ENCODE measurements at regions not wholly inside any gene's neighbourhood (a gene's known extent, or its start where the extent isn't known, plus 50 kb on each side); places are given as distances from the start of the nearest gene placed in this dataset.

DNA sequence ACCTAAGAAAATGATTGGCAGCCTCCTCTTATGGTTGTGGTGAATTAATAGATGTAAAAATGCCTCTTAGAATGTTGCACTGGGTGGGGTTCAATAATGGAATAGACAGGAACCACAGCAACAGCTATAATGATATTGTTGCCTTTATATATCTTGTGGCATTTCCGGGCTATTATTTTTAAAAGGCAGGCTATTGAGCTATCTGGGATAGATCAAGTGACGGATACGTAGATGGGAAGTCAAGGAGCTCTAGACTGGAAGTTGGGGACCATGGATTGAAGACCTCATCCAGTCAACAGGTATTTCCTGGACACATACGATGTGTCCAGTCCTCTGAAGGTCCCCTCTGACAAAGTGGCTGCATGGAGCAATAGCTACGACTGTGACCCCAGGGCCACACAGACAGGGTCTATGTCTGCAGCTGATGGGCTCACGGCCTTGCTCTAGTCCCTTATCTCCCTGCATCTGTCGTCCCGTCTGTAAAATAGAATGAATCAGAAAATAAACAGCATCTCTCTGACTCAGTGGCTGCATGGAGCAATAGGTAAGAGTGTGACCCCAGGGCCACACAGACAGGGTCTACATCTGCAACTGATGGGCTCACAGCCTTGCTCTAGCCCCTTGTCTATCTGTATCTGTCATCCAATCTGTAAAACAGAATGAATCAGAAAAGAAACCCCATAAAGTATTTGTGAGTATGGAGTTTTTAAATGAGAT lies 117.7 kb upstream of the FOXF1 start:
- DNase-seq (ENCODE audit: low spot score) (no peak), FAIRE-seq (no peak)

DNA sequence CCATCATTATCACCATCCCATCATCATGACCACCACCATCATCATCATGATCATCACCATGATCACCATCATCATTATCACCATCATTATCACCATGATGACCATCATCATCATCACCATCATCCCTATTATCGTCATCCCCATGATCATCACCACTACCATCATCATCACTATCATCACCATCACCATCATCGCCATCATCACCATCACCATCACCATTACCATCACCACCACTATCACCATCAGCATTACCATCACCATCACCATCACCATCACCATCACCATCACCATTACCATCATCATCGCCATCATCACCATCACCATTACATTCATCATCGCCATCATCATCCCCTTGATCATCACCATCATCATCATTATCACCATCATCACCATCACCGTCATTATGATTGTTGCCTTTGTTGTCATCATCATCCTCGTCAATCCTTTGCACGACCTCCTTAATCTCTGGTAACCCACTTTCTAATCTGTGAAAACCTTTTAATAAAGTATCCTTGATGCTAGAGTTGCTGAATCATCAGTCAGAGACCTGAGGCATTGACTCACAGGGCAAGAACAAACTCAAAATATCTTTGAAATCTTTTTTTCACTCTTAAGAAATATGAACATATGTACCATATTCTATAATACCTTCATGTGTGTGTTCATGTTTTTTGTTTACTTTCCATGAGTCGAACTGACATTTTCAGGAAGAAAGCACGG lies 116.3 kb upstream of the FOXF1 start:
- peak; percentile 96 for FAIRE-seq

DNA sequence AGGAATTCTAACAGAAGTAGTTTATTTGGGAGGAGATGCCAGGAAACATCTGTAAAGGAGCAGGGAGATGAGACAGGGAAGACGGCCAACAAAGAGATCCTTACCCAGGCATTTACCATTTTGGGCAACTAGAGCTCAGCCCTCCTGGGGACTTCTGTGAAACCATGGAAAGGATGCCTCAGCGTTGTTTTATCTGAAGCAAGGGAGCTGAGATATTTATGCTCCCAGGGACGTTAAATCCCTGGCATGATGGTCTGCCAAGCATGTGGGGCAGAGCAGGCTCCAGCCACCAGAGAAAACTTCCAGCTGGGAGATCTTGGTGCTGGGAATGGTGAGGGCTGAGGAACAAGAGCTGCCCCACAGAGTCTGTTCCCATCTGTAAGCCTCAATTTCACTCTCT lies 114.8 kb upstream of the FOXF1 start:
- FAIRE-seq (no peak), DNase-seq (ENCODE audit: low spot score) (no peak)

More for the DNA sequence above, 116.3 kb upstream of the FOXF1 start:
- DNase-seq (ENCODE audit: low spot score): no peak

DNA sequence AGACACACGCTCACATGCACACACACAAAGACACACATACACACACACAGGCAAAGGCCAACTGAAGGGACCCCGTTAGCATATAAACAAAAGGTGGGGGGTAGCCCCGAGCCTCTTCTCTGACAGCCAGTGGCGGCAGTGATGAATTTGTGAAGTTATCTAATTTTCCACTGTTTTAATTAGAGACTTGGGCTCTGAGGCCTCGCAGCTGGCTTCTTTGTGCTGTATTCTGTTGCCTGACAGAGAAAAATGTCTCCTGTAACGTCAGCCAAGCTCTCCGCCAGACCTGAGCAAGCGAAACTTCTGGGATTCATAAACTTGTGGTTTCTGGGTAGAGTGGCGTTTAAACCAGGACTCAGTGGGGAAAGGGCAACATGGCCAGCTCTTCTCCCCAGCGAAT lies 113.9 kb upstream of the FOXF1 start:
- FAIRE-seq (no peak), DNase-seq (ENCODE audit: low spot score) (peak; percentile 35)

DNA sequence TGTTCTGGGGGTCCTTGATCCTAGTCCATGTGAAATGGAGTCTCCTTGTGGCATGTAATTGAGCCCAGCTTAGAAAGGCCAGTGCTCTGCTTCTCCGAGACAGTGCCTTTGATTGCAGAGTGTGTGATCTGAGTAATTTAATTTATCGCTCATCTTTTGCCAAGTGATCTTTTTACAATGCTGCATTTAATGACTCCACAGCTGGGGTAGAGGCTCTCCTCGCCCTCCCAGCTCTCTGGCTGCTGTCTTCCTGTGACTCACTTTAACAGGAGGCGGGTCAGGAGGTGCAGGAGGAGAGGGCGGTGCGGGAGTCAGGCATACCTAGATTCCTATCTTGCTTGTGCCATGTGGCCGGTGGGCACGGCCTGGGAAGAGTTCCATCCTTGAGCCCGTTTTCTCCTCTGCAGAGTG lies 113.4 kb upstream of the FOXF1 start:
- DNase-seq (ENCODE audit: low spot score): peak; percentile 83
- peak; percentile 76 for FAIRE-seq

DNA sequence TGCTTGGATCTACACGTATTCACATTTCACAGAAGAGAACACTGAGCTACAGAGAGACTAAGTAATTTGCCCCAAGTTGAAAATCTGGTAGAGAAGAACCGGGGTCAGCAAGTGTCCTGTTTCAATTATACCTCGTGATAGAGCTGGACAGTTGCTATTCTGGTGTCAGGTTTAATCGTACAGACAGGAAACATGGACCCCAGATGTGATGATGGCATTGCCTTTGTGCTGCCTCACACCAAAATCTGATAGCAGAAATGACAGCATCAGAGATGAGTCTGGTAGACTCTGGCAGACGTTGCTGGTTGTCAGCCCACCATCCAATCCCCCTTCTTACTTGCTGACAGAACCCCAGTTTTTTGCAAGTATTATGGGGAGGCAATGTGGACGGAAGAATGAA lies 112.1 kb upstream of the FOXF1 start:
- FAIRE-seq: no peak
- DNase-seq (ENCODE audit: low spot score): no peak

DNA sequence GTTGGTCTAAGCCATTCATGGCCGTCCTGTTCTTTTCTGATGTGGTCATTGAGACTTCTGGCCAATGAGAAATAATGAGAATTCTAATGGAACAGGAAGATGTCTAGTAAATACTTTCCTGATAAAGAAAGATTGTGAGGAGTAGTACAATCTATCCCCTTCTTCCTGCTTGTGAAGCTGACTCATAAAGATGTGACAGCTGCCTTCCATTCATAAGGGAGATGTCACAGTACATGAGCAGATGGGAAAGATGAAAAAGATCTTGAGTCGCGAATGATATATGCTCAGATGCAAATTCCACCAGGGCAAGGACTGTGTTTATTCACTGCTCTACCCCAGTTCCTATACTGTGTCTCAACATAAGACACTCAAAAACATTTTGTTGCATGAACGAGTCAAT lies 111.7 kb upstream of the FOXF1 start:
- FAIRE-seq: no peak
- DNase-seq (ENCODE audit: low spot score): no peak

DNA sequence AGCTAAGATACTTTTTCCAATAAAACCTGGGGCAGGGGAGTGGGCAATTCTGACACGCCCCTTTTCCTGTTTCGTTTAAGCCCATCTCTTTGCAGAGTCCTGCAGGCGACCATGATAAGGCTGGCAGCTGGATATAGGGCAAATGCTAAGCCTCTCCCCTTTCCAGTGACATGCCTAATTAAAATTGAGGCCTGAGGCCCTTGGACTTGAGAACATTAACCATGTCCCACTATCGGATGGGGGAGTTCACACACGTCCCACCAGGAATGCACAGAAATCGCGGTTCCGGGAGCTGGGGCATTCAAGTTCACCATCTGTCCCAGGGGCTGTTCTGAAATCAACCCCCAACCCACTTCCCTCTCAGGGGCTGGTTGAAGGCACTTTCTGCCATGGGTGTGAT lies 109.2 kb upstream of the FOXF1 start:
- no peak for FAIRE-seq

DNA sequence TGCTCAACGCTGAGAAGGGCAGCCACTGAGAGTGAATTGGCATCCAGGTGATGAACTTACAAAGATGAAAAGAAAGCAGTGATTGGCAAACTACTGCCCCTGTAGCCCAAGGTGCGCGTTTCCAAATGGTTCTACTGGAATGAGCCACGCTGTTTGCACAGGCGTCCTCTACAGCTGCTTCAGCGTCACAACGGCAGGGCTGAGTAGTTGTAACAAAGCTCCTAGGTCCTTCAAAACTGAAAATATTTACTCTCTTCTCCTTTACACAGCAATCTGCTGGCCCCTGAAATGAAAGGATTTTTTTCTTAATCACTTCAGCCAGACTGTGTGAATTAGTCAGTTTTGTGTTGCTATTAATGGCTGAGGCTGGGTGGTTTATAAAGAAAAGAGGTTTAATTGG lies 107.2 kb upstream of the FOXF1 start:
- DNase-seq (ENCODE audit: low spot score): no peak
- FAIRE-seq: no peak

More for the DNA sequence above, 109.2 kb upstream of the FOXF1 start:
- DNase-seq (ENCODE audit: low spot score): no peak

DNA sequence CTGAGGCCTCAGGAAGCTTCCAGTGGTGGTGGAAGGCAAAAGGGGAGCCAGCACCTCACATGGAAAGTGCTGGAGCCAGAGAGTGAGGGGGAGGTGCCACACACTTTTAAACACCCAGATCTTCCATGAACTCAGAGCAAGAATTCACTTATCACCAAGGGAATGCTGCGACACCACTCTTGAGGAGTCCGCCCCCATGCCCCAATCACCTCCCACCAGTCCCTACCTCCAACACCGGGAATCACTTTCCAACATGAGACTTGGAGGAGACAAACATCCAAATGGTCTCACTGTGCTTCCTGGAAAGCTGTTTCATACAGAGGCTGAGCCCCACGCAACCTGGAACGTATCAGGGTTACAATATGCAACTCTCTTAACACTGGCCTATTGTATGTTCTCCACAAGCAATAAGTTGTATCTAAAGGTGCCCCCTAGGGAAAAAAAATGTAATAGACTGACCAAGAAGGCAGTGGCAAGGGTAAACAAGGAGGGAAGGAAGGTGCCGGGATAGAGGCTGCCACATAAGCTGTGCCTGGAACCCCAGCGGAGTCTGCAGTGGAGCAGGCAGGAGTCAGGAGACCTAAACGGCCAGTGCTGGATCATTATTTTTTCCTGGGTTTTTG lies 106.7 kb upstream of the FOXF1 start:
- FAIRE-seq (no peak), DNase-seq (ENCODE audit: low spot score) (no peak)

DNA sequence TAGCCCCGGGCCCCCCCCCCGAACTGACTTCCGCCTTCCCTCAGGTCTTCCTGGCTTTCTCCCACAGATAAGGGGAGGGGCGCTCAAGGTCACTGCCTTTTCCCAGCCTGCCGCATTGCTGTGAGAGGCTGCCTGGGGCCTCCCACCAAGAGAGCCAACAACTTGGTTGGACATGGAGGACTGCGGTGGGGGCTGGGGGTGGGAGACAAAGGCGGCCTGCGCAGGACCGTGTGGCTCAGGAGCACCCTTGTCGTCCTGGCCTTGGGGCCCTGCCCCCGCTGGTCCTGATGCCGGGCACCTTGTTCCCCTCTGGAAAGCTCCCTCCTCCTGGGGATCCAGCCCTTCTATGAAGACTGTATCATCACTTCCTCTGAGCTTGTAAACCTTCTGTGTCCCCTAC lies 105.6 kb upstream of the FOXF1 start:
- FAIRE-seq (no peak), DNase-seq (ENCODE audit: low spot score) (no peak)

DNA sequence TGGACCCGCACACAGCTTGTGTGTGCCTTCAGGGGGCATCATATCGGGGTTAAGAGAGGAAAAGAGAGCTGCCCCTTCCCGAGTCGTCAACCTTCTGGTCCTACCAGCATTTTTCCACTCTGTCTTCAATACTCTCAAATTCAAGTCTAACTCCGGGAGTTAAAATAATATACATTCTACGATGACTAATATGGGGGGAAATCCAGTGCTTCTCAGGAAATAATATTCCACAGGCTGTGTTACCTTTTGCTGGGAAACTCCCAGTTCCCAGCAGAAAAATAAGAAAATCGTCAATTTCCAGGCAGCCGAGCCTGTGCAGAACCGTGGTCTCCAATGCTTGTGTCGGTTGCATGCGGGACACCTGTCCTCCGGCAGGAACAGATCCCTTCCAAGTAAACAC lies 105.0 kb upstream of the FOXF1 start:
- no peak for DNase-seq (ENCODE audit: low spot score)
- no peak for FAIRE-seq

DNA sequence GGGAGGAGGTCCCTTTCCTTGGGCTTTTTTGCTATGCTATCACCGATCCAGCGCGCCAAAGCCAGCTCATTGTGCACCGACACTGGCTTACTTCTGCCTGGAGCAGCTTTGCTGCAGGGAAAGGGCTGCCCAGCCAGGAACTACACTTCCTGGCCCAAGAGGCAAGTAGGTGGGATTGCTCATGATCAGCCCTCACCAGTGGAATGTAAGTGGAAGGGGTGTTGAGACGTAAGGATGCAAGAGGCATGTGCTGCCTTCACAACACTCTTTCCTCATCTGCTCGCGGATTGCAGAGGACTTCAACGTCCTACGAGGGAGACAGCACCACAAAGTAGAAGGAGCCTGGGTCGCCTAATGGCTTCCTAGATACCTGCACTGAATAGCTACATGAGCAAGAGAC lies 104.3 kb upstream of the FOXF1 start:
- DNase-seq (ENCODE audit: low spot score) (no peak), FAIRE-seq (no peak)

DNA sequence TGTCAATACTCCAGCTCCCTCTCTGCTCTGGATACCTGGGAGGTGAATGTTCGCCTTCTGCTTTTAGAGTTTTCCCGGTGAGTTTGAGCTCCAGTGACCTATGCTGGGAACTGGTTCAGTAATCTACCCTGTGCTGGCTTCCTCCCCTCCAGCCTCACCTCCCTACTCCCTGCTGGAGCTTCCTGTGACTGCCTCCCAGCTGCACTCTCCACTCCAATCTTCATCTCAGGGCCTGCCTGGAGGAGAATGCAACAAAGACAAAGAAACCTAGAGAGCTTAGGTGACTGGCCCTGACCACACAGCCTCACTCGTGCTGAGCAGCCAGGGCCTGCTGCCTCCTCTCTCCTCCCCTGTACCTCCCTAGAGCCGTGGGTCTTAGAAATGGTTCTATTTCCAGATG lies 101.6 kb upstream of the FOXF1 start:
- DNase-seq (ENCODE audit: low spot score) (no peak), FAIRE-seq (no peak)

DNA sequence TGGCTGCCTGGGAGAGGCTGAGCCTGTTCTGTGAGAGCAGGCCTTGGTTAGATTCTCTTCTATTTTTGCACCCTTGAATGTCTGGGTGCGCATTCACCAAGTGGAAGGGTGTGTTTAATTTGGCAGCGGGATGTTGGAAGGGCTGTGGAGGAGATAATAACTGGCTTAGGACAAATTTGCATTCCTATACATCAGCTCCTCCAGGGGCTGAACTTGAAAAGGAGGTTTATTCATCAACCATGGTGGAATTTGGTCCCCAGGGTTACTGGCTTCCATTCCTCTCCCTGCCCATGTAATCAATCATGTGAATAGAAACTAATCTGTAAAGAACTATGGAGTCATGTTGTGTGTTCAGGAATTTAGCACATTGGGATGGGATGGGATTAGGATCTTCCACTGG lies 100.2 kb upstream of the FOXF1 start:
- FAIRE-seq (no peak), DNase-seq (ENCODE audit: low spot score) (no peak)

DNA sequence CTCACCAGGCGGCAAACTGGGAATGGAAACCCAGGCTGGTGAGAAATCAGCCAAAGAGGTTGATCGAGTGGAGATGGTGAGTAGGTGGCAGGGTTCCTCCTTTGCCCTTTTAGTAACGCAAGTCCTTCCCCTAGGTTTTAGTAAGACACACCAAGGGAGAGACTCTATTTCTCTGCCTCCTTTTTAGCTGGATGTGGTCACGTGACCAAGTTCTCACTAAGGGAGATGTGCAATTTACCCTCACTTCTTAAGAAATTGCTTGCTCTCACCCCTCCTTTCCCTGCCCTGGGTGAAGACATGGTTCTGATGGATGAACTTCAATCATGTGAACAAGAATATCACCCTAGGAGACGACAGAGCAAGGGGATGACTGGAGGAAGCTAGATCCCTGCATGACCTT lies 99.8 kb upstream of the FOXF1 start:
- DNase-seq (ENCODE audit: low spot score) (no peak), FAIRE-seq (no peak)

DNA sequence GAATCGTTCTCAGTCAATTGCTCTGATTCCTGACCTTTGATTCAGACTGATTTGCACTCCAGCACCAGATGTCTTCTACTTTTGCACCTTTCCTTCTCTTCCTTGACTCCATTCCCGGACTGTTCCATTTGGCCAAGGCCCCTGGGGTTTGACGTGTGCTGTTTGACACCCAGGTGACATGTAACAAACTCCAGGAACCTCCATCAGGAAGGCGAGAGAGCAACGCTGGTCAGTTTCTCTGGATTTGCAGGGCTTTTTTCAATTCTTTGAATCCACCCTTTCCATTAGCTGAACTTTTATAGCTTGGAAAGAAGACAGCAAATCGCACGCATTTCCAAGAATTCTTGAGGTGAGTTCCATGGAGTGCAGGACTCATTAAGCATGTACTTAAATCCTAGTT lies 98.4 kb upstream of the FOXF1 start:
- DNase-seq (ENCODE audit: low spot score): no peak
- FAIRE-seq: no peak

DNA sequence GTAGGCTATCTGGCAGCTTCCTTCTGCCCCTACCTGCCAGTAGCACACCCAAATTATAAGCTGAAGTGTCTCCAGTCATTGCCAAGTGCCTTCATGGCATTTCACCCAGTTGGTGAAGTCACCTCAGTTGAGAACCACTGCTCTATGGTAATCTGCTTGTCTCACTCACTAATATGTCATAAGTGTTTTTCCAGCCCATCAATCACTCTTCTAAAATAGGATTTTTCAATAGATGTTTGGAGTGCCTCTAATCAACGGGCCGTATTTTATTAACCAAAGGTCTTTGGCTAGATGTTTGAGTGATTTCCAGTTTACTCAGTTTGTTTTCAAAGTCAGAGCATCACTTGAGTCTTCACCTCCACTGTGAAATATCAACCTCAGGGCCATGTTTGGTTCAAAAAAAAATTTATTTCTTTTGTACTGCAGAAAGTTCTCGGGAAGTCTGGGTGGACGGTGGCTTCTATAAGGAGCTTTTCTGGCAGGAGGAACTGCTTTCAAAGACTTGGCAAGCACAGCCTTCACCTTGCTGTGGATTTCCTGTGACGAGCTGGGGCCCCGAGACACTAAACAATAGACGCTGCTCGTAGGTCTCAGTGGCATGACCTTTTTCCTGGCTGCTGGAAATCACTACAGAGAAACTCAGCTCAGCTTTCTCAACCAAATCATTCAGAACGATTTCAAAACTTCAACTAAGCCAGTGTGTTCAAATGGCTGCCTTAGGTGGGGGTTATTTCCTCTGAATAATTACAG lies 95.2 kb upstream of the FOXF1 start:
- FAIRE-seq (no peak), DNase-seq (ENCODE audit: low spot score) (no peak)

DNA sequence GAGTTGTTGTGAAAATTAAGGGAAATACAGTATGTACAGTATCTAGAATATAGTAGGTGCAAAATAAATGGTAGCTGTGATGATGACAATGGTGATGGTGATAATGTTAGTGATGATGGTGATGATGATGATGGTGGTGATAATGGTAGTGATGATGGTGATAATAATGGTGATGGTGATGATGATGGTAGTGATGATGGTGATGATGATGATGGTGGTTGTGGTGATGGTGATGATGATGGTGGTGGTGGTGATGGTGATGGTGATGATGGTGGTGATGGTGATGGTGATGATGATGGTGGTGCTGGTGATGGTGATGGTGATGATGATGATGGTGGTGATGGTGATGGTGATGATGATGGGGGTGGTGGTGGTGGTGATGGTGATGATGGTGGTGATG lies 91.3 kb upstream of the FOXF1 start:
- DNase-seq (ENCODE audit: low spot score): no peak
- no peak for FAIRE-seq

DNA sequence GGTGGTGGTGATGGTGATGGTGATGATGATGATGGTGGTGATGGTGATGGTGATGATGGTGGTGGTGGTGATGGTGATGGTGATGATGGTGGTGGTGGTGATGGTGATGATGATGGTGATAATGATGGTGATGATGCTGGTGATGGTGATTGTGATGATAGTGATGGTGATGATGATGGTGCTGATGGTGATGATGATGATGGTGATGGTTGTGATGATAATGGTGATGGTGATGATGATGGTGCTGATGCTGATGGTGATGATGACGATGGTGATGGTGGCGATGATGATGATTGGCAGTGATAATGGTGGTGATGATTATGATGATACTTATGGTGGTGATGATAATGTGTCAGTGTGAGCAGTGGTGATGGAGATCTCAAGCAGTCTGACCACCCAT lies 90.8 kb upstream of the FOXF1 start:
- FAIRE-seq: no peak
- DNase-seq (ENCODE audit: low spot score): no peak

DNA sequence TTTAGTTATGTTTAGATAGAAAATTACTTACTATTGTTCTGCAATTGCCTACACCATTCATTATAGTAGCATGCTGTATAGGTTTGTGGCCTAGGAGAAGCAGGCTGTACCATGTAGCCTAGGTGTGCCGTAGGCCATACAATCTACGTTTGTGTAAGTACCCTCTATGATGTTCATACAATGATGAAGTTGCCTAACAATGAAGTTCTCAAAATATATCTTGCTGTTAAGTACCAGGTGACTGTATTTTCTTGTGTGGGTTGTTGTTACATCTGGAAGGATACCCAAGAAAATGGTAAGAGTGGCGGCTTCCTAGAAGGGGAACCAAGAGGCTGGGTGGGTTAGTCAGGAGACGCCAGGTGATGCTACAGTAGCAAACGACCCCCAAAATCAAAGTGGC lies 88.3 kb upstream of the FOXF1 start:
- DNase-seq (ENCODE audit: low spot score): no peak
- FAIRE-seq: no peak

DNA sequence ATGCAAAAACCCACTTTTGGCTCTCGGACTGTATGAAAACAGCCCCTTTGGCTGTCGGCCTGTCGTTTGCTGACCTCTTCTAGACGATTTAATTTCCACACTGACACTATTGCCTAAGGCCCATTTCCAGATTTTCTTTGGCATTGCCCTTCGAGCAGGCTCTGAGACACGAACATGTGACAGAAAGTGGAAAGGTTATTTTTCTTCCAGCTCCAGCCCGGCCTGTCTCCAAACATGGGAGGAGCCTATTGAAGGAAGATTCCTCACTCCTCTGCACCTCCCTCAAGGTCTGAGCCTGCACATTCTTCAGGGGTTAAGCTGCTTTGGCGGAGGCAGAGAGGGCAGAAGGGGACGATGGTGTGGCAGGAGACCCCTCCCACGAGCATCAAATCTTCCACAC lies 85.9 kb upstream of the FOXF1 start:
- FAIRE-seq (no peak), DNase-seq (ENCODE audit: low spot score) (no peak)
